Trophoblast cell (in vitro differentiated cells and primary cell): ENCODE measurements at regions not wholly inside any gene's neighbourhood (a gene's known extent, or its start where the extent isn't known, plus 50 kb on each side); places are given as distances from the start of the nearest gene placed in this dataset.

Source experiments
- DNase-seq, 2 donors: peaks; one replicate each; pipeline ENCODE4 v3.0.0-alpha.2; 2016
- H2AFZ ChIP-seq: 2 replicates; pipeline ENCODE4 v1.6.1; 2013; ENCODE audit warnings: low read length, moderate library complexity, mild to moderate bottlenecking; ENCODE audit not compliant: insufficient read depth, poor library complexity
- H2AK5ac ChIP-seq: 2 replicates; pipeline ENCODE4 v1.6.1; 2013; ENCODE audit warnings: mild to moderate bottlenecking, low read length
- H2BK120ac ChIP-seq: 2 replicates; pipeline ENCODE4 v1.6.1; 2013; ENCODE audit warnings: low read length, mild to moderate bottlenecking, moderate library complexity; ENCODE audit not compliant: insufficient read depth, poor library complexity
- H2BK12ac ChIP-seq: 2 replicates; pipeline ENCODE4 v1.6.1; 2013; ENCODE audit warnings: mild to moderate bottlenecking, low read length, moderate library complexity
- H2BK5ac ChIP-seq: 2 replicates; pipeline ENCODE4 v1.6.1; 2013; ENCODE audit warnings: low read length, low read depth, moderate library complexity, mild to moderate bottlenecking; ENCODE audit not compliant: poor library complexity
- H3K14ac ChIP-seq: 2 replicates; pipeline ENCODE4 v1.6.1; 2013; ENCODE audit warnings: mild to moderate bottlenecking, low read length
- H3K18ac ChIP-seq: 2 replicates; pipeline ENCODE4 v1.6.1; 2013; ENCODE audit warnings: mild to moderate bottlenecking, low read length
- H3K23ac ChIP-seq: 2 replicates; pipeline ENCODE4 v1.6.1; 2013; ENCODE audit warnings: low read length
- H3K27ac ChIP-seq: 2 replicates; pipeline ENCODE4 v1.5.1; 2013; ENCODE audit warnings: low read depth, mild to moderate bottlenecking, inconsistent platforms, low read length, moderate library complexity
- H3K27me3 ChIP-seq: 2 replicates; pipeline ENCODE4 v1.6.1; 2013; ENCODE audit warnings: inconsistent platforms, mild to moderate bottlenecking, low read length, moderate library complexity; ENCODE audit not compliant: insufficient read depth
- H3K36me3 ChIP-seq, 2 experiments: 1 replicate in 1 of 2; 2 replicates in 1 of 2; pipeline ENCODE4 v1.6.1; 2013; ENCODE audit warnings: low read length in 2 of 2, mild to moderate bottlenecking in 2 of 2, moderate library complexity in 1 of 2; ENCODE audit not compliant: insufficient read depth in 2 of 2, control insufficient read depth in 1 of 2
- H3K4ac ChIP-seq: 2 replicates; pipeline ENCODE4 v1.6.1; 2013; ENCODE audit warnings: low read depth, mild to moderate bottlenecking, low read length, moderate library complexity
- H3K4me1 ChIP-seq, 2 experiments: 1 replicate in 1 of 2; 2 replicates in 1 of 2; pipeline ENCODE4 v1.6.1; 2013; ENCODE audit warnings: low read length in 2 of 2, mild to moderate bottlenecking in 2 of 2, moderate library complexity in 1 of 2; ENCODE audit not compliant: insufficient read depth in 2 of 2, control insufficient read depth in 1 of 2
- H3K4me2 ChIP-seq: 2 replicates; pipeline ENCODE4 v1.6.1; 2013; ENCODE audit warnings: inconsistent platforms, mild to moderate bottlenecking, low read length, moderate library complexity
- H3K4me3 ChIP-seq: 2 replicates; pipeline ENCODE4 v1.5.1; 2013; ENCODE audit warnings: mild to moderate bottlenecking, low read depth, low read length, inconsistent platforms
- H3K79me1 ChIP-seq: one replicate; pipeline ENCODE4 v1.6.1; 2013; ENCODE audit warnings: low read length
- H3K79me2 ChIP-seq: 2 replicates; pipeline ENCODE4 v1.6.1; 2013; ENCODE audit warnings: low read length, mild to moderate bottlenecking; ENCODE audit not compliant: control insufficient read depth, insufficient read depth, poor library complexity
- H3K9ac ChIP-seq: 2 replicates; pipeline ENCODE4 v1.6.1; 2013; ENCODE audit warnings: mild to moderate bottlenecking, low read length
- H3K9me3 ChIP-seq: 2 replicates; pipeline ENCODE4 v1.6.1; 2013; ENCODE audit warnings: low read depth, mild to moderate bottlenecking, control low read depth, inconsistent platforms, low read length; ENCODE audit not compliant: insufficient read depth
- H4K12ac ChIP-seq: 2 replicates; pipeline ENCODE4 v1.6.1; 2013; ENCODE audit warnings: low read depth, mild to moderate bottlenecking, low read length, moderate library complexity
- H4K8ac ChIP-seq: 2 replicates; pipeline ENCODE4 v1.6.1; 2013; ENCODE audit warnings: low read depth, mild to moderate bottlenecking, low read length, moderate library complexity
- H4K91ac ChIP-seq: one replicate; pipeline ENCODE4 v1.6.1; 2013; ENCODE audit warnings: low read depth, mild to moderate bottlenecking, low read length, moderate library complexity
- WGBS: extraction: QIAGEN DNeasy Blood & Tissue Kit; methylation state at CpG from one replicate; pipeline ENCODE4 v1.1.7; 2013; ENCODE audit warnings: missing lambda C conversion rate; ENCODE audit not compliant: insufficient read length, insufficient coverage; ENCODE audit errors: extremely low coverage; 5-methylcytosine and 5-hydroxymethylcytosine counted together

DNA sequence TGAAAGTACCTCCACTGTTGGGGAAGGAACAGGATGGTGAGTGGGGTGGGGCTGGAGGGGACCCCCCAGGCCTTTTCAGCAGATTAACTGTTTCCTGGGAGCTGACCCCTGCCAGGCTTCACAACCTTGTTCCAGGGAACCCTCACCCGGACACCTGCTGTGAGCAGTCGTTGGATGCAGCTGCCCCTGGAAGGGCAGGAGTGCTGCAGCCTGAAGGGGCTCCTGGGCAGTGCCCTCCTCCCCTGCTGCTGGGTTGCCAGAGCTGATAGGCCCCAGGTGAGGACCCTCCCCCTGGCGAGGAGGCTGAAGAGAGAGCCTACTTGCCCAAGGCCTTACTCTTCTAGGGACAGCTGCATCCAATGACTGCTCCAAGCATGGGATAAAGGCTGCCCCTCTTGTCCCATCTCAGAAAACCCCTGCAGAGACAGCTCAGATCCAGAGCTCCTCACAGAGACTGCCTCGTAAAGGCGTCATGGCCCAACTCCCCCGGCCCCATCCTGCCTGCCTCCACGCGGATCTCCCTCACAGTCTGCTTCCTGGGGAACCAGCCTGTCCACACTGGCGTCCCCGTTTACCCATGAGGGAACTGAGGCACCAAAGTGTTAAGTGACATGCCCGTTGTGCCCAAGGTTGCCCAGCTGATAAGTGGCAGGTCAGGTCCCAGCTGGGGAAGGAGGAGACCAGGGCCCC, 193.4 kb upstream of the LINGO1 start:
- Histone ChIP-seq H3K79me2 (no peaks in the 10 kb centered on the region), H2BK120ac (no peak overlapping the region)
- WGBS = no CpG with 5 or more reads among the region's 11 CpGs

DNA sequence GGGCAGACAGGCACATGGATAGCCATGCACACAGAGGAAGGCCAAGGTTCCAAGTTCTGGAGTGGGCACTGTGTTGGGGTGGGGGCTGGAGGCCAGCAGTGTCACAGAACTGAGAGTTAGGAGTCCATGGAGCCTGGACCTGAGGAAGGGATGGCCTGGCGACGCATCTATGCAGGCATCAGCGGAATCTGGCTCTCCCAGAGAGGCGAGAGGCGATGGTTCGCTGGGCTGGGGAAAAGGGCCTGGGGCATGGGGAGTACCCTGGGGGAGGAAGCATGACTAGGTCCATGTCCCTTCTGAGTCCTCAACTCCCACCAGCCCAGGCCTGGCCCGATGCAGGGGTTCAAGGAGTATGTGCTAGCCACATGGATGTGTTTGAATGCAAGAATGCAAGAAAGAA, 192.8 kb upstream of the LINGO1 start:
- Histone ChIP-seq H4K8ac (no peak overlapping the region), H3K79me2 (no peaks in the 10 kb centered on the region), H3K4me2 (no peak overlapping the region), H3K4ac (no peak overlapping the region), H2AK5ac (no peak overlapping the region), H3K23ac (no peak overlapping the region), H3K18ac (no peak overlapping the region), H2AFZ (no peak overlapping the region), H4K91ac (no peak overlapping the region), H3K27me3 (peaks cover 7% of the 10 kb centered on the region), H3K9me3 (peaks cover 2% of the 10 kb centered on the region), H3K36me3 (no peaks in the 10 kb centered on the region), H4K12ac (no peak overlapping the region), H3K4me3 (no peak overlapping the region), H2BK12ac (no peak overlapping the region), H3K79me1 (no peaks in the 10 kb centered on the region), H3K14ac (no peak overlapping the region), H3K27ac (no peak overlapping the region), H2BK5ac (no peak overlapping the region), H2BK120ac (no peak overlapping the region), H3K9ac (no peak overlapping the region), H3K4me1 (peaks cover 2 to 5% of the 10 kb centered on the region in 2 experiments)
- WGBS = no CpG with 5 or more reads among the region's 7 CpGs
- no peak for DNase-seq

More for the DNA sequence above, 193.4 kb upstream of the LINGO1 start:
- DNase-seq = no peak
- H2BK5ac ChIP-seq = no peak overlapping the region
- H3K9me3 ChIP-seq = peaks cover 2% of the 10 kb centered on the region
- H3K4me3 ChIP-seq = no peak overlapping the region
- no peak overlapping the region for H3K4ac ChIP-seq
- H3K9ac ChIP-seq = no peak overlapping the region
- no peak overlapping the region for H3K23ac ChIP-seq
- no peak overlapping the region for H4K8ac ChIP-seq
- no peaks in the 10 kb centered on the region for H3K79me1 ChIP-seq
- no peak overlapping the region for H3K18ac ChIP-seq
- no peak overlapping the region for H3K27ac ChIP-seq
- no peak overlapping the region for H4K12ac ChIP-seq
- no peaks in the 10 kb centered on the region for H3K36me3 ChIP-seq
- no peak overlapping the region for H2BK12ac ChIP-seq
- no peak overlapping the region for H3K4me2 ChIP-seq
- H3K4me1 ChIP-seq = peaks cover 2 to 5% of the 10 kb centered on the region in 2 experiments
- H2AFZ ChIP-seq = no peak overlapping the region
- H3K27me3 ChIP-seq = peaks cover under 1% of the 10 kb centered on the region
- H2AK5ac ChIP-seq = no peak overlapping the region
- no peak overlapping the region for H4K91ac ChIP-seq
- no peak overlapping the region for H3K14ac ChIP-seq

DNA sequence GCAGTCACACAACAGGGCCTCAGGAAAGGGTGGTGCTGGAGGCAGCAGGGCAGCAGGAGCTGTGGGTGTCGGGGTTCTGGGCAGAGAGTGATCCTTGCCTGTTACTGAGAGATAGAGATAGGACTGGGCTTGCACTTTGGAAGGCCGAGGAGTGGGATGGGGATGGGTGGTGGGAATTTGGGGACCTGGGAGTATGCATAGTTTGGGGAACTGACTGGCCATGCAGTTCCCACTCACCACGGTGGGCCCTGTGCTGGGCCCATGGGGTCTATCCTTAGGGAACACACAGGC, 192.5 kb upstream of the LINGO1 start:
- no peak overlapping the region for H2BK120ac ChIP-seq
- no CpG with 5 or more reads among the region's 3 CpGs for WGBS
- no peaks in the 10 kb centered on the region for H3K79me2 ChIP-seq
- H3K18ac ChIP-seq = no peak overlapping the region
- no peak overlapping the region for H4K8ac ChIP-seq
- no peak overlapping the region for H2AK5ac ChIP-seq
- peaks cover 10% of the 10 kb centered on the region for H3K27me3 ChIP-seq
- peaks cover 2 to 5% of the 10 kb centered on the region in 2 experiments for H3K4me1 ChIP-seq
- no peaks in the 10 kb centered on the region for H3K79me1 ChIP-seq
- no peak overlapping the region for H3K4me2 ChIP-seq
- H2BK5ac ChIP-seq = no peak overlapping the region
- H2AFZ ChIP-seq = no peak overlapping the region
- no peak overlapping the region for H4K91ac ChIP-seq
- H3K4ac ChIP-seq = no peak overlapping the region
- no peak overlapping the region for H3K9ac ChIP-seq
- H4K12ac ChIP-seq = no peak overlapping the region
- DNase-seq = no peak
- H3K4me3 ChIP-seq = no peak overlapping the region
- no peak overlapping the region for H3K27ac ChIP-seq
- no peak overlapping the region for H3K14ac ChIP-seq
- H2BK12ac ChIP-seq = no peak overlapping the region
- H3K36me3 ChIP-seq = no peaks in the 10 kb centered on the region
- H3K9me3 ChIP-seq = peaks cover 2% of the 10 kb centered on the region
- H3K23ac ChIP-seq = no peak overlapping the region

- Histone ChIP-seq H3K9me3 (peaks cover 2% of the 10 kb centered on the region), H2BK120ac (no peak overlapping the region), H2BK12ac (no peak overlapping the region), H4K12ac (no peak overlapping the region), H3K18ac (no peak overlapping the region), H3K27ac (no peak overlapping the region), H3K23ac (no peak overlapping the region), H3K4me3 (no peak overlapping the region), H3K79me1 (no peaks in the 10 kb centered on the region), H3K4me1 (no peaks in the 10 kb centered on the region), H2AFZ (no peak overlapping the region), H4K91ac (no peak overlapping the region), H4K8ac (no peak overlapping the region), H3K79me2 (no peaks in the 10 kb centered on the region), H2BK5ac (no peak overlapping the region), H3K4me2 (no peak overlapping the region), H3K14ac (no peak overlapping the region), H3K36me3 (no peaks in the 10 kb centered on the region), H3K9ac (no peak overlapping the region), H2AK5ac (no peak overlapping the region), H3K4ac (no peak overlapping the region), H3K27me3 (peaks cover 16% of the 10 kb centered on the region)
- no CpG with 5 or more reads among the region's 13 CpGs for WGBS
- DNase-seq = no peak
Measured at GRCh38 chr15:77824361-77825251, 191.9 kb upstream of the LINGO1 start.
